Trophoblast cell (in vitro differentiated cells and primary cell): ENCODE measurements at regions not wholly inside any gene's neighbourhood (a gene's known extent, or its start where the extent isn't known, plus 50 kb on each side); places are given as distances from the start of the nearest gene placed in this dataset.

ENCODE experiments used
- DNase-seq, 2 donors: peaks; one replicate each; pipeline ENCODE4 v3.0.0-alpha.2; 2016
- H2AFZ ChIP-seq: 2 replicates; pipeline ENCODE4 v1.6.1; 2013; ENCODE audit warnings: low read length, moderate library complexity, mild to moderate bottlenecking; ENCODE audit not compliant: insufficient read depth, poor library complexity
- H2AK5ac ChIP-seq: 2 replicates; pipeline ENCODE4 v1.6.1; 2013; ENCODE audit warnings: mild to moderate bottlenecking, low read length
- H2BK120ac ChIP-seq: 2 replicates; pipeline ENCODE4 v1.6.1; 2013; ENCODE audit warnings: low read length, mild to moderate bottlenecking, moderate library complexity; ENCODE audit not compliant: insufficient read depth, poor library complexity
- H2BK12ac ChIP-seq: 2 replicates; pipeline ENCODE4 v1.6.1; 2013; ENCODE audit warnings: mild to moderate bottlenecking, low read length, moderate library complexity
- H2BK5ac ChIP-seq: 2 replicates; pipeline ENCODE4 v1.6.1; 2013; ENCODE audit warnings: low read length, low read depth, moderate library complexity, mild to moderate bottlenecking; ENCODE audit not compliant: poor library complexity
- H3K14ac ChIP-seq: 2 replicates; pipeline ENCODE4 v1.6.1; 2013; ENCODE audit warnings: mild to moderate bottlenecking, low read length
- H3K18ac ChIP-seq: 2 replicates; pipeline ENCODE4 v1.6.1; 2013; ENCODE audit warnings: mild to moderate bottlenecking, low read length
- H3K23ac ChIP-seq: 2 replicates; pipeline ENCODE4 v1.6.1; 2013; ENCODE audit warnings: low read length
- H3K27ac ChIP-seq: 2 replicates; pipeline ENCODE4 v1.5.1; 2013; ENCODE audit warnings: low read depth, mild to moderate bottlenecking, inconsistent platforms, low read length, moderate library complexity
- H3K27me3 ChIP-seq: 2 replicates; pipeline ENCODE4 v1.6.1; 2013; ENCODE audit warnings: inconsistent platforms, mild to moderate bottlenecking, low read length, moderate library complexity; ENCODE audit not compliant: insufficient read depth
- H3K36me3 ChIP-seq, 2 experiments: 1 replicate in 1 of 2; 2 replicates in 1 of 2; pipeline ENCODE4 v1.6.1; 2013; ENCODE audit warnings: low read length in 2 of 2, mild to moderate bottlenecking in 2 of 2, moderate library complexity in 1 of 2; ENCODE audit not compliant: insufficient read depth in 2 of 2, control insufficient read depth in 1 of 2
- H3K4ac ChIP-seq: 2 replicates; pipeline ENCODE4 v1.6.1; 2013; ENCODE audit warnings: low read depth, mild to moderate bottlenecking, low read length, moderate library complexity
- H3K4me1 ChIP-seq, 2 experiments: 1 replicate in 1 of 2; 2 replicates in 1 of 2; pipeline ENCODE4 v1.6.1; 2013; ENCODE audit warnings: low read length in 2 of 2, mild to moderate bottlenecking in 2 of 2, moderate library complexity in 1 of 2; ENCODE audit not compliant: insufficient read depth in 2 of 2, control insufficient read depth in 1 of 2
- H3K4me2 ChIP-seq: 2 replicates; pipeline ENCODE4 v1.6.1; 2013; ENCODE audit warnings: inconsistent platforms, mild to moderate bottlenecking, low read length, moderate library complexity
- H3K4me3 ChIP-seq: 2 replicates; pipeline ENCODE4 v1.5.1; 2013; ENCODE audit warnings: mild to moderate bottlenecking, low read depth, low read length, inconsistent platforms
- H3K79me1 ChIP-seq: one replicate; pipeline ENCODE4 v1.6.1; 2013; ENCODE audit warnings: low read length
- H3K79me2 ChIP-seq: 2 replicates; pipeline ENCODE4 v1.6.1; 2013; ENCODE audit warnings: low read length, mild to moderate bottlenecking; ENCODE audit not compliant: control insufficient read depth, insufficient read depth, poor library complexity
- H3K9ac ChIP-seq: 2 replicates; pipeline ENCODE4 v1.6.1; 2013; ENCODE audit warnings: mild to moderate bottlenecking, low read length
- H3K9me3 ChIP-seq: 2 replicates; pipeline ENCODE4 v1.6.1; 2013; ENCODE audit warnings: low read depth, mild to moderate bottlenecking, control low read depth, inconsistent platforms, low read length; ENCODE audit not compliant: insufficient read depth
- H4K12ac ChIP-seq: 2 replicates; pipeline ENCODE4 v1.6.1; 2013; ENCODE audit warnings: low read depth, mild to moderate bottlenecking, low read length, moderate library complexity
- H4K8ac ChIP-seq: 2 replicates; pipeline ENCODE4 v1.6.1; 2013; ENCODE audit warnings: low read depth, mild to moderate bottlenecking, low read length, moderate library complexity
- H4K91ac ChIP-seq: one replicate; pipeline ENCODE4 v1.6.1; 2013; ENCODE audit warnings: low read depth, mild to moderate bottlenecking, low read length, moderate library complexity
- WGBS: extraction: QIAGEN DNeasy Blood & Tissue Kit; methylation state at CpG from one replicate; pipeline ENCODE4 v1.1.7; 2013; ENCODE audit warnings: missing lambda C conversion rate; ENCODE audit not compliant: insufficient read length, insufficient coverage; ENCODE audit errors: extremely low coverage; 5-methylcytosine and 5-hydroxymethylcytosine counted together

- Histone ChIP-seq H3K4me1 (no peaks in the 10 kb centered on the region), H3K79me2 (no peaks in the 10 kb centered on the region), H2BK5ac (no peak overlapping the region), H2BK120ac (no peak overlapping the region), H3K79me1 (no peaks in the 10 kb centered on the region), H2BK12ac (no peak overlapping the region), H3K9me3 (no peaks in the 10 kb centered on the region), H3K23ac (no peak overlapping the region), H3K4ac (no peak overlapping the region), H4K12ac (no peak overlapping the region), H4K91ac (no peak overlapping the region), H3K14ac (no peak overlapping the region), H3K4me3 (no peak overlapping the region), H2AK5ac (no peak overlapping the region), H2AFZ (no peak overlapping the region), H3K36me3 (no peaks in the 10 kb centered on the region), H3K4me2 (no peak overlapping the region), H3K27ac (no peak overlapping the region), H3K27me3 (no peaks in the 10 kb centered on the region), H4K8ac (no peak overlapping the region), H3K18ac (no peak overlapping the region), H3K9ac (no peak overlapping the region)
- DNase-seq = no peak
- no CpG with 5 or more reads among the region's 6 CpGs for WGBS
Observed at GRCh38 chr17:72394531-72394930, 273.7 kb downstream of the SOX9 start.

GRCh38 chr17:72396121-72396520 is 275.3 kb downstream of the SOX9 start:
- Histone ChIP-seq H4K91ac (no peak overlapping the region), H4K12ac (no peak overlapping the region), H3K27ac (no peak overlapping the region), H2BK12ac (no peak overlapping the region), H2AFZ (no peak overlapping the region), H3K4me2 (no peak overlapping the region), H3K9ac (no peak overlapping the region), H2BK120ac (no peak overlapping the region), H4K8ac (no peak overlapping the region), H3K36me3 (no peaks in the 10 kb centered on the region), H3K18ac (no peak overlapping the region), H3K23ac (no peak overlapping the region), H3K4ac (no peak overlapping the region), H3K79me2 (no peaks in the 10 kb centered on the region), H2BK5ac (no peak overlapping the region), H3K14ac (no peak overlapping the region), H3K4me3 (no peak overlapping the region), H3K9me3 (no peaks in the 10 kb centered on the region), H3K4me1 (no peaks in the 10 kb centered on the region), H3K27me3 (no peaks in the 10 kb centered on the region), H2AK5ac (no peak overlapping the region), H3K79me1 (no peaks in the 10 kb centered on the region)
- no peak for DNase-seq
- WGBS = no CpG with 5 or more reads among the region's 3 CpGs

- Histone ChIP-seq H2BK5ac (no peak overlapping the region), H3K9ac (no peak overlapping the region), H3K79me2 (no peaks in the 10 kb centered on the region), H3K14ac (no peak overlapping the region), H2AK5ac (no peak overlapping the region), H3K23ac (no peak overlapping the region), H3K27me3 (no peaks in the 10 kb centered on the region), H3K79me1 (no peaks in the 10 kb centered on the region), H2BK120ac (no peak overlapping the region), H3K4me1 (no peaks in the 10 kb centered on the region), H3K27ac (no peak overlapping the region), H4K91ac (no peak overlapping the region), H4K12ac (no peak overlapping the region), H3K4ac (no peak overlapping the region), H3K4me3 (no peak overlapping the region), H3K9me3 (no peaks in the 10 kb centered on the region), H2AFZ (no peak overlapping the region), H2BK12ac (no peak overlapping the region), H4K8ac (no peak overlapping the region), H3K36me3 (no peaks in the 10 kb centered on the region), H3K4me2 (no peak overlapping the region), H3K18ac (no peak overlapping the region)
- DNase-seq = no peak
- WGBS = no CpG with 5 or more reads among the region's 2 CpGs
Observed at GRCh38 chr17:72397223-72397667, 276.4 kb downstream of the SOX9 start.

- no peak overlapping the region for H3K9ac ChIP-seq
- no peak overlapping the region for H2BK12ac ChIP-seq
- no peak overlapping the region for H3K14ac ChIP-seq
- no peak overlapping the region for H4K12ac ChIP-seq
- H3K23ac ChIP-seq = no peak overlapping the region
- H2AFZ ChIP-seq = no peak overlapping the region
- H3K4me3 ChIP-seq = no peak overlapping the region
- H3K79me2 ChIP-seq = no peaks in the 10 kb centered on the region
- no peaks in the 10 kb centered on the region for H3K27me3 ChIP-seq
- H3K4me1 ChIP-seq = no peaks in the 10 kb centered on the region
- no peaks in the 10 kb centered on the region for H3K36me3 ChIP-seq
- H2AK5ac ChIP-seq = no peak overlapping the region
- H4K8ac ChIP-seq = no peak overlapping the region
- no CpG with 5 or more reads among the region's 3 CpGs for WGBS
- H3K27ac ChIP-seq = no peak overlapping the region
- no peaks in the 10 kb centered on the region for H3K79me1 ChIP-seq
- no peak overlapping the region for H2BK120ac ChIP-seq
- no peak overlapping the region for H4K91ac ChIP-seq
- no peak overlapping the region for H3K4ac ChIP-seq
- no peaks in the 10 kb centered on the region for H3K9me3 ChIP-seq
- DNase-seq = no peak
- no peak overlapping the region for H3K4me2 ChIP-seq
- H2BK5ac ChIP-seq = no peak overlapping the region
- H3K18ac ChIP-seq = no peak overlapping the region
Observed at GRCh38 chr17:72397687-72398086, 276.9 kb downstream of the SOX9 start.
